Fibroblast of lung (primary cell): ENCODE measurements at regions not wholly inside any gene's neighbourhood (a gene's known extent, or its start where the extent isn't known, plus 50 kb on each side); places are given as distances from the start of the nearest gene placed in this dataset.

Source experiments
- DNase-seq, 2 donors: peaks; one replicate each; pipeline versions ENCODE4 v3.0.0 to v3.0.0-alpha.2; 2010; ENCODE audit warnings: low read depth in 2 of 2
- H2AFZ ChIP-seq: 2 replicates; pipeline ENCODE4 v1.5.1; 2012; ENCODE audit warnings: low read length, control low read depth, inconsistent platforms
- H3K27ac ChIP-seq: 2 replicates; pipeline ENCODE4 v1.5.1; 2011; ENCODE audit warnings: low read length, control low read depth; ENCODE audit not compliant: insufficient read depth
- H3K27me3 ChIP-seq: 2 replicates; pipeline ENCODE4 v1.5.1; 2011; ENCODE audit warnings: mild to moderate bottlenecking, low read length; ENCODE audit not compliant: control insufficient read depth, insufficient read depth
- H3K36me3 ChIP-seq: 2 replicates; pipeline ENCODE4 v1.5.1; 2011; ENCODE audit warnings: low read length; ENCODE audit not compliant: control insufficient read depth, insufficient read depth
- H3K4me1 ChIP-seq: 2 replicates; pipeline ENCODE4 v1.5.1; 2011; ENCODE audit warnings: low read length; ENCODE audit not compliant: control insufficient read depth, insufficient read depth; ENCODE audit errors: extremely low read depth
- H3K4me2 ChIP-seq: 2 replicates; pipeline ENCODE4 v1.5.1; 2011; ENCODE audit warnings: low read length, control low read depth; ENCODE audit not compliant: insufficient read depth; ENCODE audit errors: extremely low read depth
- H3K4me3 ChIP-seq, 4 experiments: fragments of 200-600 bp in 1 of 4; sonication (generic) in 1 of 4; replicated peaks in 1 of 4; 2 replicates each; pipeline ENCODE4 v1.5.1; 2011 to 2016; ENCODE audit warnings: low read length in 4 of 4, low read depth in 3 of 4, mild to moderate bottlenecking in 3 of 4, control low read depth in 2 of 4, inconsistent platforms in 1 of 4, mixed read lengths in 1 of 4; ENCODE audit not compliant: insufficient read depth in 1 of 4; ENCODE audit errors: control extremely low read depth in 1 of 4
- H3K79me2 ChIP-seq: 2 replicates; pipeline ENCODE4 v1.5.1; 2012; ENCODE audit warnings: mild to moderate bottlenecking, low read length, inconsistent platforms; ENCODE audit not compliant: control insufficient read depth, insufficient read depth
- H3K9ac ChIP-seq: 2 replicates; pipeline ENCODE4 v1.5.1; 2011; ENCODE audit warnings: mild to moderate bottlenecking, low read length, control low read depth; ENCODE audit not compliant: insufficient read depth
- H3K9me3 ChIP-seq: 2 replicates; pipeline ENCODE4 v1.5.1; 2012; ENCODE audit warnings: low read depth, low read length; ENCODE audit not compliant: control insufficient read depth, insufficient read depth
- H4K20me1 ChIP-seq: 2 replicates; pipeline ENCODE4 v1.5.1; 2011; ENCODE audit warnings: low read length; ENCODE audit not compliant: control insufficient read depth, insufficient read depth; ENCODE audit errors: extremely low read depth
- CTCF ChIP-seq, 2 donors: IDR thresholded peaks in 1 of 2; conservative IDR thresholded peaks in 1 of 2; 1 replicate in 1 of 2; 2 replicates in 1 of 2; pipeline ENCODE4 v1.5.1; 2011 to 2012; ENCODE audit warnings: low read length in 2 of 2, control low read depth in 1 of 2, inconsistent platforms in 1 of 2, low read depth in 1 of 2, mild to moderate bottlenecking in 1 of 2
- EZH2 ChIP-seq: IDR thresholded peaks from 2 replicates; pipeline ENCODE4 v1.5.1; 2012; ENCODE audit warnings: low read length, control low read depth, mild to moderate bottlenecking; ENCODE audit errors: missing control alignments

GRCh38 chr6:113772961-113773360 lies 84.2 kb upstream of the MARCKS start:
- H4K20me1 ChIP-seq, result no peaks in the 10 kb centered on the region
- H3K9me3 ChIP-seq, result no peaks in the 10 kb centered on the region
- no peaks in the 10 kb centered on the region for H3K79me2 ChIP-seq
- DNase-seq, result no peak
- H3K27me3 ChIP-seq, result no peaks in the 10 kb centered on the region
- H2AFZ ChIP-seq, result no peak overlapping the region
- no peak overlapping the region for H3K27ac ChIP-seq
- H3K4me1 ChIP-seq, result peaks cover 3% of the 10 kb centered on the region
- no peak for TF ChIP-seq CTCF (conservative IDR thresholded peaks at IDR 0.05 in 1 of 2, IDR thresholded peaks at IDR 0.05 in 1 of 2; ENCODE audit: low read depth in 1 of 2, low read length in 2 of 2)
- H3K4me2 ChIP-seq, result no peak overlapping the region
- no peak overlapping the region for H3K4me3 ChIP-seq
- no peak overlapping the region for H3K9ac ChIP-seq
- H3K36me3 ChIP-seq, result no peaks in the 10 kb centered on the region

- Histone ChIP-seq H3K27ac (no peak overlapping the region), H2AFZ (no peak overlapping the region)
Measured at GRCh38 chr6:113774127-113774825, 82.9 kb upstream of the MARCKS start.

GRCh38 chr6:113776998-113777397 lies 80.1 kb upstream of the MARCKS start:
- TF ChIP-seq EZH2 (no peak), CTCF (conservative IDR thresholded peaks at IDR 0.05 in 1 of 2, IDR thresholded peaks at IDR 0.05 in 1 of 2; ENCODE audit: low read depth in 1 of 2, low read length in 2 of 2) (no peak)
- Histone ChIP-seq H3K27ac (no peak overlapping the region), H3K4me1 (peaks cover 3% of the 10 kb centered on the region), H3K79me2 (no peaks in the 10 kb centered on the region), H3K9ac (no peak overlapping the region), H3K4me2 (no peak overlapping the region), H3K27me3 (no peaks in the 10 kb centered on the region), H3K4me3 (no peak overlapping the region), H3K36me3 (no peaks in the 10 kb centered on the region), H4K20me1 (no peaks in the 10 kb centered on the region), H2AFZ (no peak overlapping the region), H3K9me3 (no peaks in the 10 kb centered on the region)
- DNase-seq, result peak in 1 of 2 donors; percentile 50

More at GRCh38 chr6:113774127-113774825, 82.9 kb upstream of the MARCKS start:
- TF ChIP-seq EZH2, result no peak
- TF ChIP-seq CTCF (conservative IDR thresholded peaks at IDR 0.05 in 1 of 2, IDR thresholded peaks at IDR 0.05 in 1 of 2; ENCODE audit: low read depth in 1 of 2, low read length in 2 of 2), result no peak
- H3K4me3 ChIP-seq, result no peak overlapping the region
- peaks cover 3% of the 10 kb centered on the region for H3K4me1 ChIP-seq
- H3K36me3 ChIP-seq, result no peaks in the 10 kb centered on the region
- DNase-seq, result peak; percentile 46 to 90
- no peaks in the 10 kb centered on the region for H4K20me1 ChIP-seq
- no peaks in the 10 kb centered on the region for H3K9me3 ChIP-seq
- H3K4me2 ChIP-seq, result no peak overlapping the region
- no peaks in the 10 kb centered on the region for H3K79me2 ChIP-seq
- no peaks in the 10 kb centered on the region for H3K27me3 ChIP-seq
- no peak overlapping the region for H3K9ac ChIP-seq
